Heart left ventricle (tissue), 13 donors: ENCODE measurements at regions not wholly inside any gene's neighbourhood (a gene's known extent, or its start where the extent isn't known, plus 50 kb on each side); places are given as distances from the start of the nearest gene placed in this dataset.

ENCODE experiments used
- CTCF ChIP-seq, 12 donors: fragments of 200-600 bp; sonication (generic) in 4 of 12; IDR thresholded peaks; one replicate each; pipeline versions ENCODE4 v1.5.0 to v1.8.0; 2018 to 2022; ENCODE audit warnings: antibody characterized with exemption in 12 of 12, mild to moderate bottlenecking in 5 of 12
- POLR2A ChIP-seq, 2 donors: fragments of 450-650 bp; IDR thresholded peaks; one replicate each; pipeline ENCODE4 v1.6.1; 2017; ENCODE audit warnings: antibody characterized with exemption in 2 of 2, mild to moderate bottlenecking in 2 of 2, moderate library complexity in 2 of 2
- donor health status: ischemic (EF 13 %, LVEDD 7.1; RV severe dilation, severe dysfunction).
- donor health status: DM: no; HTN: yes; CAD: no.
- donor health status: DM: no; HTN: no; CAD: no.
- donor health status: ischemic (EF 25% LVEDD 6.9; RV normal size, moderate dysfunction).
- donor health status: ischemic (EF 25% LVEDD 5.7; RV mildly dilated, moderate dysfunction).
- donor health status: ischemic (EF 35%, LVEDD 5.7; RV mildly dilated, moderate dysfunction).
- donor health status: nonischemic (EF 11% LVEDD 7.7; RV severe dilation, severe dysfunction).
- donor health status: DM: yes; HTN: yes; CAD: no.
- donor health status: PGD.
- donor health status: ischemic (EF 29% LVEDD 5.4; RV normal size, mild dysfunction).
- donor health status: nonischemic (EF 23%, LVEDD 6.1; RV moderate dilation, normal function).

DNA sequence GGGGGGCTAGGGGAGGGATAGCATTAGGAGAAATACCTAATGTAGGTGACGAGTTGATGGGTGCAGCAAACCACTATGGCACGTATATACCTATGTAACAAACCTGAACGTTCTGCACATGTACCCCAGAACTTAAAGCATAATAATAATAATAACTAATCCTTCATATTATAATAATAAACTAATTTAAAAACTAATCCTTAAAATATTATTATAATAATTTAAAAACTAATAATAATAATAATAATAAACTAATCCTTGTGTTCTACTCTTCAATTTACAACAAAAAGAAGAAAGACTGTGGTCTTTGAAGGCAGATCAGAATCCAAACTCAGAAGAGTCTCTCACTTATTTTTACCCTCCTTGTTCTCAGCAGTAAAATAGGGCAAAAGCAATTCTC, 774.9 kb downstream of the CDH8 start:
- TF ChIP-seq CTCF (IDR thresholded peaks at IDR 0.05): no peak
- no peak for TF ChIP-seq POLR2A (IDR thresholded peaks at IDR 0.05)
